Gastroesophageal sphincter (tissue), 4 donors: ENCODE measurements at regions not wholly inside any gene's neighbourhood (a gene's known extent, or its start where the extent isn't known, plus 50 kb on each side); places are given as distances from the start of the nearest gene placed in this dataset.

Source experiments
- ATAC-seq: fragments of 150-250 bp; one replicate; pipeline ENCODE4 v1.9.1; 2016; ENCODE audit warnings: mild to moderate bottlenecking, moderate library complexity
- H3K27ac ChIP-seq, 4 donors: fragments of 200-600 bp; sonication (generic) in 3 of 4; 1 replicate in 3 of 4; 2 replicates in 1 of 4; pipeline ENCODE4 v1.5.1; 2016 to 2019
- H3K27me3 ChIP-seq: fragments of 200-600 bp; sonication (generic); one replicate; pipeline ENCODE4 v1.5.1; 2019
- H3K36me3 ChIP-seq, 2 donors: fragments of 200-600 bp; sonication (generic); one replicate each; pipeline ENCODE4 v1.5.1; 2019; ENCODE audit warnings: control low read depth in 1 of 2
- H3K4me1 ChIP-seq, 3 donors: fragments of 200-600 bp; sonication (generic); 1 replicate in 2 of 3; 2 replicates in 1 of 3; pipeline ENCODE4 v1.5.1; 2016 to 2019; ENCODE audit warnings: control low read depth in 2 of 3
- H3K4me3 ChIP-seq, 2 donors: fragments of 200-600 bp; sonication (generic); one replicate each; pipeline ENCODE4 v1.5.1; 2019; ENCODE audit warnings: mild to moderate bottlenecking in 1 of 2, moderate library complexity in 1 of 2
- H3K9me3 ChIP-seq, 3 donors: fragments of 200-600 bp; sonication (generic); one replicate each; pipeline ENCODE4 v1.5.1; 2017 to 2019; ENCODE audit warnings: control low read depth in 2 of 3
- EP300 ChIP-seq: sonication (generic); formaldehyde crosslinking; IDR thresholded peaks from one replicate; pipeline ENCODE4 v1.6.1; 2017; ENCODE audit warnings: antibody characterized with exemption, mild to moderate bottlenecking
- POLR2A ChIP-seq, 2 donors: fragments of 450-650 bp; IDR thresholded peaks; one replicate each; pipeline ENCODE4 v1.6.1; 2017; ENCODE audit warnings: antibody characterized with exemption in 2 of 2, mild to moderate bottlenecking in 2 of 2, moderate library complexity in 1 of 2
- POLR2AphosphoS5 ChIP-seq: sonication (generic); formaldehyde crosslinking; IDR thresholded peaks from one replicate; pipeline ENCODE4 v1.6.1; 2017; ENCODE audit warnings: antibody characterized with exemption
- WGBS, 2 donors: methylation state at CpG; one replicate each; pipeline ENCODE4 v1.1.5; 2018; ENCODE audit warnings: low coverage in 1 of 2; 5-methylcytosine and 5-hydroxymethylcytosine counted together
- TF ChIP-seq, protein P1 (sequence below), 4 experiments: fragments of 200-600 bp in 2 of 4; fragments of 450-650 bp in 2 of 4; sonication (generic) in 1 of 4; IDR thresholded peaks; one replicate each; pipeline ENCODE4 v1.5.1; 2017 to 2019; ENCODE audit warnings: antibody characterized with exemption in 4 of 4, mild to moderate bottlenecking in 2 of 4, moderate library complexity in 2 of 4

DNA sequence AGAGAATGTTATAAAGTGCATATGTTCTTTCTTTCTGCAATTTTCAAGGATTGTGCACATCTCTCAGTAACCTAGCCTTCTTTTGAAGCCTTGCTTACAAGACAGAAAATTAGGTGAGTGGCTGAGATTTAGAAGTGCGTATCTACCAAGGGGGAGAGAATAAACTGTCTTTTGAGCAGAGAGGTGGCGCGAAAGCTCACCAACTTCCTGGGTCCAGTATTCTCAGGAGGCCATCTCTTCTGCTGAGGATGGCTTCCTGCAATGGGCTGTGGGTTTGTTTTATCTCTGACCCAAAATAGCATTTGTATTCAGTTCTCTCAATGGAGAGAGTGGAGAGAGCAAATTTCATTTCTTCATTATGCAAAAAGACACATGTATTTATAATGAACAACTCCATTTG lies 75.4 kb upstream of the RPS23 start:
- Histone ChIP-seq H3K4me1 (peaks cover 0 to 37% (median 9%) of the 10 kb centered on the region in 3 donors), H3K27me3 (no peaks in the 10 kb centered on the region), H3K9me3 (no peaks in the 10 kb centered on the region), H3K36me3 (no peaks in the 10 kb centered on the region), H3K27ac (no peak overlapping the region), H3K4me3 (no peak overlapping the region)
- no peak for TF ChIP-seq EP300
- TF ChIP-seq, protein P1, sequence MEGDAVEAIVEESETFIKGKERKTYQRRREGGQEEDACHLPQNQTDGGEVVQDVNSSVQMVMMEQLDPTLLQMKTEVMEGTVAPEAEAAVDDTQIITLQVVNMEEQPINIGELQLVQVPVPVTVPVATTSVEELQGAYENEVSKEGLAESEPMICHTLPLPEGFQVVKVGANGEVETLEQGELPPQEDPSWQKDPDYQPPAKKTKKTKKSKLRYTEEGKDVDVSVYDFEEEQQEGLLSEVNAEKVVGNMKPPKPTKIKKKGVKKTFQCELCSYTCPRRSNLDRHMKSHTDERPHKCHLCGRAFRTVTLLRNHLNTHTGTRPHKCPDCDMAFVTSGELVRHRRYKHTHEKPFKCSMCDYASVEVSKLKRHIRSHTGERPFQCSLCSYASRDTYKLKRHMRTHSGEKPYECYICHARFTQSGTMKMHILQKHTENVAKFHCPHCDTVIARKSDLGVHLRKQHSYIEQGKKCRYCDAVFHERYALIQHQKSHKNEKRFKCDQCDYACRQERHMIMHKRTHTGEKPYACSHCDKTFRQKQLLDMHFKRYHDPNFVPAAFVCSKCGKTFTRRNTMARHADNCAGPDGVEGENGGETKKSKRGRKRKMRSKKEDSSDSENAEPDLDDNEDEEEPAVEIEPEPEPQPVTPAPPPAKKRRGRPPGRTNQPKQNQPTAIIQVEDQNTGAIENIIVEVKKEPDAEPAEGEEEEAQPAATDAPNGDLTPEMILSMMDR (IDR thresholded peaks at IDR 0.05): no peak
- no peak for TF ChIP-seq POLR2A (IDR thresholded peaks at IDR 0.05)
- TF ChIP-seq POLR2AphosphoS5: no peak
- ATAC-seq: no peak
- 93 to 94% methylated on average over 3 of the region's 3 CpGs for WGBS, 2 donors

DNA sequence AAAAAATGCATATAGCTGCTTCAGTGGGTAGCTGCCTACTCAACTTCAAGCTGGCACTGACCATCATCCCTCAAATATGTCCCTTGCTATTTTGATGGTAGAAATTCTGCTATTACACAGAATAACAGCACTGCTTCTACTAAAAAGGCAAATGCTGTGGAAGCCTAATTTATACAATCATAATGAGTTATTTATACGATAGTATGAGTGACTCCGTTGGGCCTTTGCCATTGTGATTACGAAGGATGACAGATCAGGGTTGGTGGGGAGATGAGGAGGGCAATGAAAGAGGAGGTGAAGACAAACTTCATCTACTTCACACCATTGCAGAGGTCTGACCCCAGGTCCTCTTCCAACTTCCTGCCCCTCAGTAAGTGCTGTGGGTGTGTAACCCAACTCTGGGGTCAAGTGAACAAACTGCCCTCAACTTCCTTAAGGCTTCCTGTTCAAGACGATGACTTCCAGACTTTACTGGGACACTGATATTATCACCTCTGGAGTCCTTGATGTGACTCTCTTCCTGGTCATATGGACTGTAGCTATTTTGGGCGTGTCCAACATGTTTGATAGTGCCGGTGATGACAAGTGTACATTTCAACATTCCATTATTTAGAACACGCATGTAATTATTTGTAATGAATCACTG lies 74.1 kb upstream of the RPS23 start:
- no peaks in the 10 kb centered on the region for H3K9me3 ChIP-seq
- H3K36me3 ChIP-seq: no peaks in the 10 kb centered on the region
- ATAC-seq: no peak
- WGBS, 2 donors: 50 to 62% methylated on average over 6 to 7 of the region's 7 CpGs
- H3K27me3 ChIP-seq: no peaks in the 10 kb centered on the region
- peak overlapping the region in 3 of 4 donors; percentile 3 to 37 (median 15) for H3K27ac ChIP-seq
- H3K4me1 ChIP-seq: peaks cover 0 to 41% (median 8%) of the 10 kb centered on the region in 3 donors
- no peak overlapping the region for H3K4me3 ChIP-seq
- TF ChIP-seq, protein P1 (IDR thresholded peaks at IDR 0.05): no peak
- TF ChIP-seq EP300: no peak
- no peak for TF ChIP-seq POLR2A (IDR thresholded peaks at IDR 0.05)
- no peak for TF ChIP-seq POLR2AphosphoS5

DNA sequence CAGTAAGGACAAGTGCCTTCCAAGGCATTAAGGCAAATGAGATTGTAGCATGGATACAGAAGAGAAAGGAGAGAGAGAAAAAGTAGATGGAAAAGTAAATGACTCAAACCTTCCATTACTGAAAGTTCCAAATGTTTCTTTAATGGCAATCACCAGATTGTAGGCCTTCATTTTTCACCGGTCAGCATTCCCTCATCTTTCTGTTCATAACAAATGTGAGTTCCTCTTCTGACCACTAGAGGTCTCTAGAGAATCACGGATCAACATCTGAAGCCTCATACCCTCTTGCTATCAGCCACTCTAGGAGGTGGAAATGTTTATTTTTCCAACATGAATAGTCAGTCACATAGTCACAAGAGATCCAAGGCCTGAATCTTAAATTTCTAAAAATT lies 73.6 kb upstream of the RPS23 start:
- Histone ChIP-seq H3K36me3 (no peaks in the 10 kb centered on the region), H3K4me1 (peaks cover 0 to 41% (median 9%) of the 10 kb centered on the region in 3 donors), H3K27me3 (no peaks in the 10 kb centered on the region), H3K27ac (peak overlapping the region in 3 of 4 donors; percentile 3 to 37 (median 15)), H3K4me3 (no peak overlapping the region), H3K9me3 (no peaks in the 10 kb centered on the region)
- TF ChIP-seq POLR2AphosphoS5 (no peak), POLR2A (IDR thresholded peaks at IDR 0.05) (no peak), EP300 (no peak)
- TF ChIP-seq, protein P1 (IDR thresholded peaks at IDR 0.05): peak; percentile 64 to 93 (median 80)
- WGBS, 2 donors: 0% methylated on average over 2 of the region's 2 CpGs
- peak; percentile 73 for ATAC-seq

DNA sequence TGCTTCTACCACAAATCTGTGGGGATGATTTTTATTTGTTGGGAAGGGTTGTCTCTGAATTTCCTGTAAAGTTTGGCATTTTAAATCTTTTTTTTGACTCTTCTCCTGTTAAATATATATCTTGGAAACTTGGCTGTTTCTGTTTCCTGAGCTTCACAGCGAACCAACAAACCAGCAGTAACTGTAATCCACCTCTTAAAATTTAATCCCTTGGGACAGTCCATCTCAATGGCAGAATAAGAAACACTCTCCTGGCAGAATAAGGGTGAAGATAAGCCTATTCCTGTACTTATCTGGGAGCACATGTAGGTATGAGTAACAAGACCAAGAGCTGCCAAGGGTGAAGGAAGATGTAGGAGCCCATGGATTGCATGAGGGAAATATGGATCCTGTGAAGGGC lies 73.1 kb upstream of the RPS23 start:
- peaks cover 0 to 40% (median 12%) of the 10 kb centered on the region in 3 donors for H3K4me1 ChIP-seq
- H3K4me3 ChIP-seq: no peak overlapping the region
- TF ChIP-seq, protein P1 (IDR thresholded peaks at IDR 0.05): no peak
- no peak for TF ChIP-seq EP300
- no peak for TF ChIP-seq POLR2AphosphoS5
- no peak for TF ChIP-seq POLR2A (IDR thresholded peaks at IDR 0.05)
- H3K36me3 ChIP-seq: no peaks in the 10 kb centered on the region
- H3K27me3 ChIP-seq: no peaks in the 10 kb centered on the region
- H3K27ac ChIP-seq: no peak overlapping the region
- WGBS, 2 donors: 56% methylated on average over 1 of the region's 1 CpG; no CpG with 5 or more reads in 1 of the 2 donors
- ATAC-seq: no peak
- H3K9me3 ChIP-seq: no peaks in the 10 kb centered on the region

DNA sequence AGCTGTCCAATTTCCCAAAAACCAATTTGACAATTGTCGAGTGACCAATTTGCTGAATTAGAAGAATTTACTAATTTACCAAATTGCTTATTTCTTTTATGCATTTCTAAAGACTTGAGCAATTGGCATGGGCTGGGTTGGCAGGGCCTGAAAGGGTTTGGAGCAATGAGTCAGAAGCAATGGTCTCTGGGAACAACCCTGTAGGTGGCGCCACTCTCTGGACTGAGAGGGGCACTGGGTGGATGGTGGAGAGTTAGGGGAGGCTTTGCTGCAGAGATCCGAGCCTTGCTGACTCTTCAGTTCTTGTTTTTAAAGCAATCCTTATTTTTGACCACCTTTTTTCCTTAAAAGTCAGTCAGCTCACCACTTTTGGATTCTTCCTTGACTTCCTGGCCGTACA lies 71.5 kb upstream of the RPS23 start:
- H3K4me1 ChIP-seq: peaks cover 0 to 35% (median 12%) of the 10 kb centered on the region in 3 donors
- no peak for ATAC-seq
- no peak overlapping the region for H3K27ac ChIP-seq
- H3K36me3 ChIP-seq: no peaks in the 10 kb centered on the region
- no peaks in the 10 kb centered on the region for H3K9me3 ChIP-seq
- TF ChIP-seq, protein P1 (IDR thresholded peaks at IDR 0.05): peak in 1 of 4 experiments; percentile 33
- no peak for TF ChIP-seq POLR2AphosphoS5
- 83 to 85% methylated on average over 3 to 4 of the region's 4 CpGs for WGBS, 2 donors
- no peak overlapping the region for H3K4me3 ChIP-seq
- no peaks in the 10 kb centered on the region for H3K27me3 ChIP-seq
